ENCODE measurements at regions not wholly inside any gene's neighbourhood (a gene's known extent, or its start where the extent isn't known, plus 50 kb on each side); places are given as distances from the start of the nearest gene placed in this dataset.

GRCh38 chr3:43790060-43790459, 99.3 kb downstream of the ABHD5 start:
- ChIA-PET CTCF (interaction anchor here (1.4 kb wide), 1 partner anchor 21 kb away, joined by 3 read pairs; no protein-coding TSS in a partner anchor), SMC1A (ENCODE audit: uncharacterized antibody, unreplicated experiment) (no interaction called here), POLR2A (no interaction called here), RAD21 (ENCODE audit: unreplicated experiment) (no interaction called here)
- Histone ChIP-seq H3K4me3 (no peak overlapping the region), H4K20me1 (ENCODE audit: control insufficient read depth, insufficient read depth) (no peaks in the 10 kb centered on the region), H3K27me3 (replicated peaks in 1 of 2; ENCODE audit: control insufficient read depth in 2 of 2, insufficient read depth in 2 of 2, low read length in 1 of 2) (peaks cover 0 to 1% of the 10 kb centered on the region in 2 experiments; a peak in 3 of 4 replicates), H3K36me3 (ENCODE audit: control insufficient read depth in 2 of 2, insufficient read depth in 2 of 2, low read length in 1 of 2) (no peaks in the 10 kb centered on the region), H3K4me2 (ENCODE audit: control insufficient read depth, insufficient read depth) (no peak overlapping the region), H3K4me1 (ENCODE audit: control insufficient read depth, insufficient read depth, low read length) (no peaks in the 10 kb centered on the region), H3K9ac (ENCODE audit: control insufficient read depth, insufficient read depth, low read length) (no peak overlapping the region), H2AFZ (ENCODE audit: control insufficient read depth, low read depth, low read length) (no peak overlapping the region), H3K9me3 (replicated peaks; ENCODE audit: control insufficient read depth, insufficient read depth, low read length) (no peaks in the 10 kb centered on the region), H3K27ac (ENCODE audit: control insufficient read depth, insufficient read depth) (no peak overlapping the region), H3K79me2 (ENCODE audit: control insufficient read depth, insufficient read depth, low read length) (no peaks in the 10 kb centered on the region)
- FAIRE-seq, result no peak
- TF ChIP-seq ETV6 (conservative IDR thresholded peaks at IDR 0.05 in 1 of 2, IDR thresholded peaks at IDR 0.05 in 1 of 2; ENCODE audit: borderline replicate concordance in 1 of 2, low read depth in 1 of 2) (no peak), JUNB (IDR thresholded peaks at IDR 0.05) (no peak), HSF1 (IDR thresholded peaks at IDR 0.05; ENCODE audit: low read depth, low read length) (no peak), NRF1 (conservative IDR thresholded peaks at IDR 0.05; ENCODE audit: low read depth, low read length) (no peak), PML (IDR thresholded peaks at IDR 0.05; ENCODE audit: low read length) (no peak), MXI1 (IDR thresholded peaks at IDR 0.05; ENCODE audit: low read depth, low read length) (no peak), IKZF1 (conservative IDR thresholded peaks at IDR 0.05) (no peak), EZH2 (IDR thresholded peaks at IDR 0.05; ENCODE audit: borderline replicate concordance, control insufficient read depth, low read depth, low read length) (no peak), IRF4 (IDR thresholded peaks at IDR 0.05; ENCODE audit: low read depth, low read length) (no peak), RCOR1 (conservative IDR thresholded peaks at IDR 0.05; ENCODE audit: low read depth, low read length) (no peak), FOXM1 (IDR thresholded peaks at IDR 0.05; ENCODE audit: low read depth, low read length) (no peak), BMI1 (IDR thresholded peaks at IDR 0.05; ENCODE audit: borderline replicate concordance) (no peak), TCF3 (IDR thresholded peaks at IDR 0.05; ENCODE audit: borderline replicate concordance, insufficient read depth, low read depth, low read length) (no peak), CTCF (IDR thresholded peaks at IDR 0.05 in 2 of 3, conservative IDR thresholded peaks at IDR 0.05 in 1 of 3; ENCODE audit: control insufficient read depth in 2 of 3, extremely low read depth in 1 of 3, insufficient read depth in 1 of 3, low read depth in 3 of 3, low read length in 3 of 3) (no peak)
- TF ChIP-seq, protein P1, sequence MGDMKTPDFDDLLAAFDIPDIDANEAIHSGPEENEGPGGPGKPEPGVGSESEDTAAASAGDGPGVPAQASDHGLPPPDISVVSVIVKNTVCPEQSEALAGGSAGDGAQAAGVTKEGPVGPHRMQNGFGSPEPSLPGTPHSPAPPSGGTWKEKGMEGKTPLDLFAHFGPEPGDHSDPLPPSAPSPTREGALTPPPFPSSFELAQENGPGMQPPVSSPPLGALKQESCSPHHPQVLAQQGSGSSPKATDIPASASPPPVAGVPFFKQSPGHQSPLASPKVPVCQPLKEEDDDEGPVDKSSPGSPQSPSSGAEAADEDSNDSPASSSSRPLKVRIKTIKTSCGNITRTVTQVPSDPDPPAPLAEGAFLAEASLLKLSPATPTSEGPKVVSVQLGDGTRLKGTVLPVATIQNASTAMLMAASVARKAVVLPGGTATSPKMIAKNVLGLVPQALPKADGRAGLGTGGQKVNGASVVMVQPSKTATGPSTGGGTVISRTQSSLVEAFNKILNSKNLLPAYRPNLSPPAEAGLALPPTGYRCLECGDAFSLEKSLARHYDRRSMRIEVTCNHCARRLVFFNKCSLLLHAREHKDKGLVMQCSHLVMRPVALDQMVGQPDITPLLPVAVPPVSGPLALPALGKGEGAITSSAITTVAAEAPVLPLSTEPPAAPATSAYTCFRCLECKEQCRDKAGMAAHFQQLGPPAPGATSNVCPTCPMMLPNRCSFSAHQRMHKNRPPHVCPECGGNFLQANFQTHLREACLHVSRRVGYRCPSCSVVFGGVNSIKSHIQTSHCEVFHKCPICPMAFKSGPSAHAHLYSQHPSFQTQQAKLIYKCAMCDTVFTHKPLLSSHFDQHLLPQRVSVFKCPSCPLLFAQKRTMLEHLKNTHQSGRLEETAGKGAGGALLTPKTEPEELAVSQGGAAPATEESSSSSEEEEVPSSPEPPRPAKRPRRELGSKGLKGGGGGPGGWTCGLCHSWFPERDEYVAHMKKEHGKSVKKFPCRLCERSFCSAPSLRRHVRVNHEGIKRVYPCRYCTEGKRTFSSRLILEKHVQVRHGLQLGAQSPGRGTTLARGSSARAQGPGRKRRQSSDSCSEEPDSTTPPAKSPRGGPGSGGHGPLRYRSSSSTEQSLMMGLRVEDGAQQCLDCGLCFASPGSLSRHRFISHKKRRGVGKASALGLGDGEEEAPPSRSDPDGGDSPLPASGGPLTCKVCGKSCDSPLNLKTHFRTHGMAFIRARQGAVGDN (IDR thresholded peaks at IDR 0.05), result no peak
- TF ChIP-seq, protein P2, sequence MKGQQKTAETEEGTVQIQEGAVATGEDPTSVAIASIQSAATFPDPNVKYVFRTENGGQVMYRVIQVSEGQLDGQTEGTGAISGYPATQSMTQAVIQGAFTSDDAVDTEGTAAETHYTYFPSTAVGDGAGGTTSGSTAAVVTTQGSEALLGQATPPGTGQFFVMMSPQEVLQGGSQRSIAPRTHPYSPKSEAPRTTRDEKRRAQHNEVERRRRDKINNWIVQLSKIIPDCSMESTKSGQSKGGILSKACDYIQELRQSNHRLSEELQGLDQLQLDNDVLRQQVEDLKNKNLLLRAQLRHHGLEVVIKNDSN (IDR thresholded peaks at IDR 0.05; ENCODE audit: borderline replicate concordance, extremely low read length, insufficient read depth, low read depth, low read length), result no peak
- in situ Hi-C loops (cut with MboI), result no loop called here
- intact Hi-C loops (cut with micrococcal nuclease; ENCODE audit: unreplicated experiment), result no loop called here
- BruUV-seq (replicated peaks), result no TSS peak
- no peak for DNase-seq (ENCODE audit: low read depth, low spot score)
- ATAC-seq, result no peak
- WGBS (ENCODE audit: insufficient coverage, insufficient replicate concordance, low lambda C conversion rate, missing lambda C conversion rate), result 17% methylated on average over 5 of the region's 5 CpGs
